ENCODE measurements at regions not wholly inside any gene's neighbourhood (a gene's known extent, or its start where the extent isn't known, plus 50 kb on each side); places are given as distances from the start of the nearest gene placed in this dataset.
A peak's percentile ranks its signal among the peaks of the same experiment; 100 is the strongest.
"Not testable (repeated sequence)": the region's sequence is repeated elsewhere in the genome, so short reads cannot be mapped to it uniquely, and the experiment has no call there.

GRCh38 chr12:127912035-127912665 lies 354.8 kb upstream of the TMEM132C start:
- no peak for DNase-seq

- no peak for DNase-seq
Measured at GRCh38 chr12:127923501-127923900, 343.5 kb upstream of the TMEM132C start.

GRCh38 chr12:127925971-127926370 lies 341.0 kb upstream of the TMEM132C start:
- peak; percentile 18 for DNase-seq

- DNase-seq = no peak
Measured at GRCh38 chr12:127928178-127928577, 338.8 kb upstream of the TMEM132C start.

- DNase-seq = no peak
Measured at GRCh38 chr12:127928615-127929571, 338.1 kb upstream of the TMEM132C start.

GRCh38 chr12:127930122-127930521 lies 336.8 kb upstream of the TMEM132C start:
- no peak for DNase-seq

- DNase-seq = no peak
Measured at GRCh38 chr12:127934409-127934808, 332.6 kb upstream of the TMEM132C start.

GRCh38 chr12:127936463-127936862 lies 330.5 kb upstream of the TMEM132C start:
- no peak for DNase-seq

GRCh38 chr12:127941332-127941731 lies 325.6 kb upstream of the TMEM132C start:
- DNase-seq = no peak

- DNase-seq = no peak
Measured at GRCh38 chr12:127942981-127943380, 324.0 kb upstream of the TMEM132C start.

- DNase-seq = no peak
Measured at GRCh38 chr12:127943481-127944210, 323.3 kb upstream of the TMEM132C start.

- no peak for DNase-seq
Measured at GRCh38 chr12:127944211-127944899, 322.6 kb upstream of the TMEM132C start.

- no peak for DNase-seq
Measured at GRCh38 chr12:127957001-127957660, 309.8 kb upstream of the TMEM132C start.

GRCh38 chr12:127962303-127962702 lies 304.7 kb upstream of the TMEM132C start:
- peak; percentile 9 for DNase-seq

GRCh38 chr12:127963933-127964332 lies 303.0 kb upstream of the TMEM132C start:
- DNase-seq = no peak

GRCh38 chr12:127964717-127965116 lies 302.3 kb upstream of the TMEM132C start:
- peak; percentile 48 for DNase-seq

- DNase-seq = no peak
Measured at GRCh38 chr12:127966331-127966730, 300.6 kb upstream of the TMEM132C start.

GRCh38 chr12:127970491-127970890 lies 296.5 kb upstream of the TMEM132C start:
- no peak for DNase-seq

- no peak for DNase-seq
Measured at GRCh38 chr12:127980585-127980984, 286.4 kb upstream of the TMEM132C start.

GRCh38 chr12:127981875-127982274 lies 285.1 kb upstream of the TMEM132C start:
- no peak for DNase-seq

- not testable (repeated sequence) for DNase-seq
Measured at GRCh38 chr12:127983213-127983791, 283.7 kb upstream of the TMEM132C start.
